ENCODE measurements at regions not wholly inside any gene's neighbourhood (a gene's known extent, or its start where the extent isn't known, plus 50 kb on each side); places are given as distances from the start of the nearest gene placed in this dataset.

DNA sequence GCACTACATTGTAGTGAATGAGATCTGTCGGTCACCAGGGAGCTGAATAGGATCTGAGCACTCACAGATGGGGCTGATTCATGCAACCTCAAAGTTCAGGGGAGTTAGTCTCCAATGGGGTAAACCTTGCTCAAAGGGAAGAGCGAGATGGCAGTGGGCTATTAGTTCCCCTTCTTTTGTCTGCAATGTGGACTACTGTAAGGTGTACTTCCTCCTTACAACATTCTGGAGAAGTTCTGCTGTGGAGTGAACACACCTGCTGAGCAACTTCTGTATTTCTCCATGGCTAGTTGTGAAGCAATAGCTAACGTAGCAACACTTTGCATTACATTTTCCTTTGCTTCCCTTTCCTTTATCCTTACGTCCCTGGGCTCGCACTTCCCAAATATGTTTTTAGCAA, 134.3 kb upstream of the B3GAT2 start:
- H3K27ac ChIP-seq (ENCODE audit: insufficient read length, low read depth, low read length) = no peak overlapping the region
- no peak overlapping the region for H2BK20ac ChIP-seq (ENCODE audit: low read depth, low read length, poor library complexity, severe bottlenecking)
- no peak overlapping the region for H3K4me2 ChIP-seq (ENCODE audit: insufficient read depth, insufficient read length, low read length)
- no peak overlapping the region for H3K56ac ChIP-seq (ENCODE audit: insufficient read length, low read depth, low read length)
- no peak overlapping the region for H2AK5ac ChIP-seq (ENCODE audit: insufficient read length, low read length)
- H3K23ac ChIP-seq (ENCODE audit: insufficient read length, low read depth, low read length) = no peak overlapping the region
- no peak overlapping the region for H2BK15ac ChIP-seq (ENCODE audit: low read depth, low read length)
- no peaks in the 10 kb centered on the region for H3K27me3 ChIP-seq (ENCODE audit: insufficient read depth, low read length)
- H2BK12ac ChIP-seq (ENCODE audit: insufficient read length, low read depth, low read length) = no peak overlapping the region
- no peaks in the 10 kb centered on the region for H3K4me1 Mint-ChIP-seq
- no peak overlapping the region for H4K91ac ChIP-seq (ENCODE audit: insufficient read length, low read depth, low read length)
- no peaks in the 10 kb centered on the region for H4K20me1 ChIP-seq (ENCODE audit: control insufficient read depth, insufficient read depth, insufficient read length)
- no peak overlapping the region for H3K18ac ChIP-seq (ENCODE audit: insufficient read length, low read depth, low read length)
- H3K4me1 ChIP-seq (ENCODE audit: insufficient read depth, low read length) = no peaks in the 10 kb centered on the region
- no peak overlapping the region for H2AFZ ChIP-seq (ENCODE audit: low read length)
- no peaks in the 10 kb centered on the region for H3K23me2 ChIP-seq (ENCODE audit: insufficient read length, low read depth, low read length, poor library complexity, severe bottlenecking)
- TF ChIP-seq, protein P1, sequence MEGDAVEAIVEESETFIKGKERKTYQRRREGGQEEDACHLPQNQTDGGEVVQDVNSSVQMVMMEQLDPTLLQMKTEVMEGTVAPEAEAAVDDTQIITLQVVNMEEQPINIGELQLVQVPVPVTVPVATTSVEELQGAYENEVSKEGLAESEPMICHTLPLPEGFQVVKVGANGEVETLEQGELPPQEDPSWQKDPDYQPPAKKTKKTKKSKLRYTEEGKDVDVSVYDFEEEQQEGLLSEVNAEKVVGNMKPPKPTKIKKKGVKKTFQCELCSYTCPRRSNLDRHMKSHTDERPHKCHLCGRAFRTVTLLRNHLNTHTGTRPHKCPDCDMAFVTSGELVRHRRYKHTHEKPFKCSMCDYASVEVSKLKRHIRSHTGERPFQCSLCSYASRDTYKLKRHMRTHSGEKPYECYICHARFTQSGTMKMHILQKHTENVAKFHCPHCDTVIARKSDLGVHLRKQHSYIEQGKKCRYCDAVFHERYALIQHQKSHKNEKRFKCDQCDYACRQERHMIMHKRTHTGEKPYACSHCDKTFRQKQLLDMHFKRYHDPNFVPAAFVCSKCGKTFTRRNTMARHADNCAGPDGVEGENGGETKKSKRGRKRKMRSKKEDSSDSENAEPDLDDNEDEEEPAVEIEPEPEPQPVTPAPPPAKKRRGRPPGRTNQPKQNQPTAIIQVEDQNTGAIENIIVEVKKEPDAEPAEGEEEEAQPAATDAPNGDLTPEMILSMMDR (conservative IDR thresholded peaks at IDR 0.05) = no peak
- no peak overlapping the region for H4K5ac ChIP-seq (ENCODE audit: insufficient read length, low read depth, low read length)
- no peak overlapping the region for H3K27ac Mint-ChIP-seq
- no peak overlapping the region for H3K9ac ChIP-seq (ENCODE audit: extremely low read depth, insufficient read length, low read length)
- no peaks in the 10 kb centered on the region for H3K9me3 ChIP-seq (ENCODE audit: control insufficient read depth, low read depth, low read length)
- no peaks in the 10 kb centered on the region for H3K79me2 ChIP-seq (ENCODE audit: insufficient read depth, low read length)
- DNase-seq = no peak
- no CpG with 5 or more reads among the region's 5 CpGs for WGBS (ENCODE audit: extremely low coverage, insufficient read length, low lambda C conversion rate)
- H2BK5ac ChIP-seq (ENCODE audit: insufficient read length, low read length) = no peak overlapping the region
- H3K4me3 Mint-ChIP-seq = no peak overlapping the region
- H2BK120ac ChIP-seq (ENCODE audit: low read depth, low read length, poor library complexity, severe bottlenecking) = no peak overlapping the region
- H3K36me3 Mint-ChIP-seq (ENCODE audit: insufficient read depth in 1 of 3, low read depth in 3 of 3) = no peaks in the 10 kb centered on the region
- no peak overlapping the region for H4K8ac ChIP-seq (replicated peaks; ENCODE audit: insufficient read length, low read depth, low read length)
- no peak overlapping the region for H3K14ac ChIP-seq (ENCODE audit: insufficient read depth, low read length)
- H3K9me3 Mint-ChIP-seq = peaks cover 0 to 4% of the 10 kb centered on the region in 2 experiments; a peak in 3 of 5 replicates
- no peaks in the 10 kb centered on the region for H3K79me1 ChIP-seq (ENCODE audit: insufficient read depth, low read depth, low read length, poor library complexity, severe bottlenecking)
- H3T11ph ChIP-seq (ENCODE audit: low read length) = no peak overlapping the region
- no peaks in the 10 kb centered on the region for H3K27me3 Mint-ChIP-seq (ENCODE audit: low read depth)
- H3K4ac ChIP-seq (ENCODE audit: low read depth, low read length) = no peak overlapping the region
